Panc1 (cell line): ENCODE measurements at regions not wholly inside any gene's neighbourhood (a gene's known extent, or its start where the extent isn't known, plus 50 kb on each side); places are given as distances from the start of the nearest gene placed in this dataset.
A peak's percentile ranks its signal among the peaks of the same experiment; 100 is the strongest.

ENCODE experiments used
- ATAC-seq: fragments of 200-7000 bp; cut with Tn5 transposase; 2 replicates; pipeline ENCODE4 v1.9.1; 2020; ENCODE audit warnings: mild to moderate bottlenecking, moderate library complexity
- BruUV-seq: library from RNA; stranded (reverse); fragments of 400-500 nt; replicated peaks from 2 replicates; lab custom pipeline; 2021; lab: Mats Ljungman, UMichigan
- CTCF ChIA-PET: fragments of 300-600 bp; sonication (Branson Sonifier 250); formaldehyde crosslinking; loops from one replicate; lab custom pipeline; 2022; ENCODE audit warnings: antibody characterized with exemption; lab: Charles Lee
- POLR2A ChIA-PET: fragments of 300-600 bp; sonication (Branson Sonifier 250); formaldehyde crosslinking; loops from one replicate; lab custom pipeline; 2022; ENCODE audit warnings: antibody characterized with exemption; lab: Charles Lee
- DNase-seq: peaks from one replicate; pipeline ENCODE4 v3.0.0-alpha.2; 2010; ENCODE audit warnings: low read depth, low spot score
- H3K27ac ChIP-seq: 2 replicates; pipeline ENCODE4 v1.5.1; 2011; ENCODE audit warnings: mild to moderate bottlenecking, low read length, inconsistent platforms
- H3K27me3 ChIP-seq: fragments of 200-500 bp; sonication (Bioruptor generic); 2 replicates; pipeline ENCODE4 v1.6.0; 2014; ENCODE audit warnings: low read length, inconsistent platforms; ENCODE audit not compliant: control insufficient read depth, insufficient read depth
- H3K36me3 ChIP-seq: fragments of 200-500 bp; sonication (Bioruptor generic); 2 replicates; pipeline ENCODE4 v1.5.1; 2014; ENCODE audit warnings: inconsistent platforms, mild to moderate bottlenecking, low read length, moderate library complexity; ENCODE audit not compliant: control insufficient read depth, insufficient read depth
- H3K4me1 ChIP-seq: 2 replicates; pipeline ENCODE4 v1.5.1; 2011; ENCODE audit warnings: inconsistent platforms, mild to moderate bottlenecking, low read length, moderate library complexity; ENCODE audit not compliant: control insufficient read depth, insufficient read depth
- H3K4me3 ChIP-seq, 2 experiments: 2 replicates each; pipeline ENCODE4 v1.5.1; 2011 to 2012; ENCODE audit warnings: low read depth in 2 of 2, low read length in 2 of 2, mild to moderate bottlenecking in 2 of 2, inconsistent platforms in 1 of 2, moderate library complexity in 1 of 2
- H3K9me3 ChIP-seq: fragments of 200-500 bp; sonication (Bioruptor generic); 2 replicates; pipeline ENCODE4 v1.5.1; 2014; ENCODE audit warnings: low read depth, mild to moderate bottlenecking, inconsistent platforms, low read length, moderate library complexity; ENCODE audit not compliant: control insufficient read depth, insufficient read depth
- POLR2AphosphoS5 ChIP-seq: IDR thresholded peaks from 2 replicates; pipeline ENCODE4 v1.6.1; 2012; ENCODE audit warnings: mild to moderate bottlenecking, low read depth, low read length, moderate library complexity
- SIN3A ChIP-seq: IDR thresholded peaks from 2 replicates; pipeline ENCODE4 v1.6.1; 2012; ENCODE audit warnings: low read depth, mild to moderate bottlenecking, low read length, moderate library complexity, borderline replicate concordance; ENCODE audit not compliant: insufficient read depth
- TCF7L2 ChIP-seq: IDR thresholded peaks from 2 replicates; pipeline ENCODE4 v1.6.1; 2011; ENCODE audit warnings: mild to moderate bottlenecking, low read depth, low read length, inconsistent platforms
- in situ Hi-C: cut with HindIII; loops from 2 replicates; pipeline ENCODE4 v1.10.0; 2016; ENCODE audit warnings: low sequenced_read_pairs, low pct_unique_long_range_greater_than_20kb
- intact Hi-C: fragments of 100-400 bp; cut with micrococcal nuclease; formaldehyde crosslinking; loops from one replicate; pipeline ENCODE4 v1.10.0; 2022; ENCODE audit not compliant: unreplicated experiment
- TF ChIP-seq, protein P1 (sequence below): fragments of 450-650 bp; IDR thresholded peaks from 2 replicates; pipeline ENCODE4 v1.5.1; 2017; ENCODE audit warnings: mild to moderate bottlenecking
- TF ChIP-seq, protein P2 (sequence below), 2 experiments: IDR thresholded peaks; 2 replicates each; pipeline ENCODE4 v1.6.1; 2011 to 2012; ENCODE audit warnings: low read depth in 2 of 2, control low read depth in 1 of 2, low read length in 1 of 2, mild to moderate bottlenecking in 1 of 2, moderate library complexity in 1 of 2; ENCODE audit not compliant: insufficient read depth in 1 of 2

DNA sequence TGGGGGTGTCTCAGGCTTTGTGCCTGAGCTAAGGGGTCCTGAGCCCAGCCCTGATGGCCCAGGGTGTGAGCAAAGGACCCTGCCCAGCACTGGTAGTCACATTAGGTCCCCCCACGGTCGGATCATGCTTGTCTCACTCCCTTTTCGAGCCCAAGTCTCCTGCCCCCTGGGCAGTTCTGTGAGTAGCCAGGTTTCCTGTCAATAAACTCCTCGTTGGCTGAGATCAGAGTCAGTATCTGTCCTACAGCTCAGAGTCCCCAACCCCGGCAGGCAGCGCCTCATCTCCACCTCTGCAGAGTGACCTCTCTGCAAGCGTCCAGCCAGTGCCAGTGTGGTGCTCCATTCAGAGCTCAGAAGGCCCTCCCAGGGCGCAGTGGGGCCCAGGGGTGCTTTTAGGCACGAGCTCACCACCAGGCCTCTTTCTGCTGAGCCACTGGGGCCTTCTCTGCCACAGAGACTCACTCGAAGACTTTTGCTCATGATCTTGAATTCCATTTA, 93.7 kb upstream of the PMEPA1 start:
- no peaks in the 10 kb centered on the region for H3K27me3 ChIP-seq
- no peaks in the 10 kb centered on the region for H3K4me1 ChIP-seq
- no peak overlapping the region for H3K4me3 ChIP-seq
- no peak overlapping the region for H3K27ac ChIP-seq
- no peak for DNase-seq
- H3K9me3 ChIP-seq = no peaks in the 10 kb centered on the region
- ChIA-PET CTCF (no interaction called here), POLR2A (no interaction called here)
- BruUV-seq = no TSS peak
- intact Hi-C loops (no loop called here), in situ Hi-C loops (no loop called here)
- H3K36me3 ChIP-seq = no peaks in the 10 kb centered on the region
- TF ChIP-seq SIN3A = no peak
- no peak for TF ChIP-seq TCF7L2
- TF ChIP-seq POLR2AphosphoS5 = no peak
- TF ChIP-seq, protein P1, sequence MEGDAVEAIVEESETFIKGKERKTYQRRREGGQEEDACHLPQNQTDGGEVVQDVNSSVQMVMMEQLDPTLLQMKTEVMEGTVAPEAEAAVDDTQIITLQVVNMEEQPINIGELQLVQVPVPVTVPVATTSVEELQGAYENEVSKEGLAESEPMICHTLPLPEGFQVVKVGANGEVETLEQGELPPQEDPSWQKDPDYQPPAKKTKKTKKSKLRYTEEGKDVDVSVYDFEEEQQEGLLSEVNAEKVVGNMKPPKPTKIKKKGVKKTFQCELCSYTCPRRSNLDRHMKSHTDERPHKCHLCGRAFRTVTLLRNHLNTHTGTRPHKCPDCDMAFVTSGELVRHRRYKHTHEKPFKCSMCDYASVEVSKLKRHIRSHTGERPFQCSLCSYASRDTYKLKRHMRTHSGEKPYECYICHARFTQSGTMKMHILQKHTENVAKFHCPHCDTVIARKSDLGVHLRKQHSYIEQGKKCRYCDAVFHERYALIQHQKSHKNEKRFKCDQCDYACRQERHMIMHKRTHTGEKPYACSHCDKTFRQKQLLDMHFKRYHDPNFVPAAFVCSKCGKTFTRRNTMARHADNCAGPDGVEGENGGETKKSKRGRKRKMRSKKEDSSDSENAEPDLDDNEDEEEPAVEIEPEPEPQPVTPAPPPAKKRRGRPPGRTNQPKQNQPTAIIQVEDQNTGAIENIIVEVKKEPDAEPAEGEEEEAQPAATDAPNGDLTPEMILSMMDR = no peak
- TF ChIP-seq, protein P2, sequence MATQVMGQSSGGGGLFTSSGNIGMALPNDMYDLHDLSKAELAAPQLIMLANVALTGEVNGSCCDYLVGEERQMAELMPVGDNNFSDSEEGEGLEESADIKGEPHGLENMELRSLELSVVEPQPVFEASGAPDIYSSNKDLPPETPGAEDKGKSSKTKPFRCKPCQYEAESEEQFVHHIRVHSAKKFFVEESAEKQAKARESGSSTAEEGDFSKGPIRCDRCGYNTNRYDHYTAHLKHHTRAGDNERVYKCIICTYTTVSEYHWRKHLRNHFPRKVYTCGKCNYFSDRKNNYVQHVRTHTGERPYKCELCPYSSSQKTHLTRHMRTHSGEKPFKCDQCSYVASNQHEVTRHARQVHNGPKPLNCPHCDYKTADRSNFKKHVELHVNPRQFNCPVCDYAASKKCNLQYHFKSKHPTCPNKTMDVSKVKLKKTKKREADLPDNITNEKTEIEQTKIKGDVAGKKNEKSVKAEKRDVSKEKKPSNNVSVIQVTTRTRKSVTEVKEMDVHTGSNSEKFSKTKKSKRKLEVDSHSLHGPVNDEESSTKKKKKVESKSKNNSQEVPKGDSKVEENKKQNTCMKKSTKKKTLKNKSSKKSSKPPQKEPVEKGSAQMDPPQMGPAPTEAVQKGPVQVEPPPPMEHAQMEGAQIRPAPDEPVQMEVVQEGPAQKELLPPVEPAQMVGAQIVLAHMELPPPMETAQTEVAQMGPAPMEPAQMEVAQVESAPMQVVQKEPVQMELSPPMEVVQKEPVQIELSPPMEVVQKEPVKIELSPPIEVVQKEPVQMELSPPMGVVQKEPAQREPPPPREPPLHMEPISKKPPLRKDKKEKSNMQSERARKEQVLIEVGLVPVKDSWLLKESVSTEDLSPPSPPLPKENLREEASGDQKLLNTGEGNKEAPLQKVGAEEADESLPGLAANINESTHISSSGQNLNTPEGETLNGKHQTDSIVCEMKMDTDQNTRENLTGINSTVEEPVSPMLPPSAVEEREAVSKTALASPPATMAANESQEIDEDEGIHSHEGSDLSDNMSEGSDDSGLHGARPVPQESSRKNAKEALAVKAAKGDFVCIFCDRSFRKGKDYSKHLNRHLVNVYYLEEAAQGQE (IDR thresholded peaks at IDR 0.05; ENCODE audit: insufficient read depth in 1 of 2, low read depth in 2 of 2, low read length in 1 of 2) = no peak
- no peak for ATAC-seq

DNA sequence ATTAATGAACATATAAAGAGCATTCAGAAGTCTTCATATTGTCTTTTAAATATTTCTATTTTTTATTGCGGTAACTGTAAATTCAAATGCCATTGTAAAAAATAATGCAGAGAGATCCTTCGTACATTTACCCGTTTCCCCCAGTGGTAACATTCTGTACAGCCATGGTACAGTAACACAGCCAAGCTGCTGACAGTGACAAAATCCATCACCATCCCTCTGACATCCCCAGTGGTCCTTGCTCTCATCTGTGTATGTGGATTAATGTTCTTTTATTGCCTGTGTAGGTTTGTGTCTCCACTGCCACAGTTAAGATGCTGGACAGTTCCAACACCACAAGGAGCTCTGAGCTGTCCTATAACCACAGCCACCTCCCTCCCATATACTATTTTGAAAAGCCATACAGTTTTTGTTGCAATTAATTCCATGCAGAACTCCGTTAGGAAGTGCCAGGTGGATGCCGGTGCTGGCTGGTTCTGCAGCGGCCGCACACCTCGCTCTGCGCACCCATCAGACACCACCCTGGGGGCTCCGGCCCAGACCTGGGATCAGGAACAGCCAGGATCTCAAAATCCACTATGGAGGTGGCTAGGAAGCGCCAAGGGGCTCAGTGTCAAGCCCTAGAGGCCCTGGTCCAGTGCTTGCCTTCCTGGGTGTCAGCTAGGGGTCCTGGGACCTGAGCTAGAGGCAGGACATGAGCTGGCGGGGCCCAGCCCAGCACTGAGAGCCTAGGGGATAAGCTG, 93.1 kb upstream of the PMEPA1 start:
- ChIA-PET CTCF (no interaction called here), POLR2A (no interaction called here)
- Histone ChIP-seq H3K4me3 (no peak overlapping the region), H3K36me3 (no peaks in the 10 kb centered on the region), H3K9me3 (no peaks in the 10 kb centered on the region), H3K27ac (no peak overlapping the region), H3K27me3 (no peaks in the 10 kb centered on the region), H3K4me1 (no peaks in the 10 kb centered on the region)
- DNase-seq = no peak
- in situ Hi-C loops (no loop called here), intact Hi-C loops (no loop called here)
- no peak for ATAC-seq
- no TSS peak for BruUV-seq
- no peak for TF ChIP-seq POLR2AphosphoS5
- TF ChIP-seq, protein P2 (IDR thresholded peaks at IDR 0.05; ENCODE audit: insufficient read depth in 1 of 2, low read depth in 2 of 2, low read length in 1 of 2) = peak; percentile 53 to 69; a peak in 2 of 4 replicates
- no peak for TF ChIP-seq TCF7L2
- TF ChIP-seq SIN3A = no peak
- TF ChIP-seq, protein P1 = no peak
